GM12891 (cell line): ENCODE measurements at regions not wholly inside any gene's neighbourhood (a gene's known extent, or its start where the extent isn't known, plus 50 kb on each side); places are given as distances from the start of the nearest gene placed in this dataset.

ENCODE experiments used
- PAX5 ChIP-seq: IDR thresholded peaks from 2 replicates; pipeline ENCODE4 v1.6.1; 2011; ENCODE audit warnings: low read length, moderate library complexity, mild to moderate bottlenecking; ENCODE audit not compliant: insufficient read depth, severe bottlenecking
- POLR2A ChIP-seq: IDR thresholded peaks from 2 replicates; pipeline ENCODE4 v1.6.1; 2011; ENCODE audit warnings: low read depth, low read length, control low read depth
- POLR2AphosphoS5 ChIP-seq: IDR thresholded peaks from 2 replicates; pipeline ENCODE4 v1.6.1; 2011; ENCODE audit warnings: low read depth, low read length, control low read depth

DNA sequence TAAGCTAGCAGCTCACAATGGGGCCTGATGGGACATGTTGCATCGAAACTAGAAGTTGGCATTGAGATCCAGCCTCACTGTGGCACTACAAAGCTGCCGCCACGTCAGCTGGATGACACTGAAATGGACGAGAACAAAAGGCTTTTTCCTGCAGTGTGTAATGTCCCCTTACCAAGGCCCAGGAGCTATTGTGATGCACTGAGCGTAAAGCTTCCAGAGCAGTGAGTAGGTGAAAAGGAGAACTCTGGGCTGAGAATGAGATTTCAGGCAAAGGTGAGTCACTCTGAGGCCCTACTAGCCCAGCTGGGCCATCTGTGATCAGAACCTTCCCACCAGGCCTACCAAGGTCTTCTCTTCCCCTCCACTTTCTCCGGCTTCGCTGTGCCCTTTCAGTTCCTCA, 528.1 kb upstream of the KLF4 start:
- TF ChIP-seq POLR2A (no peak), PAX5 (no peak), POLR2AphosphoS5 (no peak)
